WTC11 (cell line): ENCODE measurements at regions not wholly inside any gene's neighbourhood (a gene's known extent, or its start where the extent isn't known, plus 50 kb on each side); places are given as distances from the start of the nearest gene placed in this dataset.

Experiments used
- ATAC-seq: fragments of 200-7000 bp; cut with Tn5 transposase; 2 replicates; pipeline ENCODE4 v1.10.0; 2021; ENCODE audit warnings: mild to moderate bottlenecking, moderate library complexity
- CTCF ChIA-PET: fragments of 300-600 bp; sonication (Branson Sonifier 250); formaldehyde crosslinking; loops from one replicate; lab custom pipeline; 2021; ENCODE audit warnings: antibody characterized with exemption; lab: Charles Lee
- POLR2A ChIA-PET: fragments of 350-600 bp; sonication (Branson Sonifier 250); formaldehyde crosslinking; loops from one replicate; lab custom pipeline; 2021; ENCODE audit warnings: antibody characterized with exemption; lab: Charles Lee
- DNase-seq: peaks from one replicate; pipeline ENCODE4 v3.0.0; 2021; ENCODE audit warnings: low spot score
- H3K27ac Mint-ChIP-seq: 2 replicates; pipeline ENCODE4 v1.8.0; 2021; ENCODE audit warnings: mixed read lengths
- H3K27me3 Mint-ChIP-seq: 2 replicates; pipeline ENCODE4 v1.8.0; 2021; ENCODE audit warnings: low read depth, mild to moderate bottlenecking, moderate library complexity, mixed read lengths
- H3K36me3 Mint-ChIP-seq: 2 replicates; pipeline ENCODE4 v1.8.0; 2021; ENCODE audit warnings: mixed read lengths
- H3K4me1 Mint-ChIP-seq: 2 replicates; pipeline ENCODE4 v1.8.0; 2022; ENCODE audit warnings: mixed read lengths
- H3K4me3 Mint-ChIP-seq: 2 replicates; pipeline ENCODE4 v1.8.0; 2021; ENCODE audit warnings: mild to moderate bottlenecking, moderate library complexity, mixed read lengths
- H3K9me3 Mint-ChIP-seq: 2 replicates; pipeline ENCODE4 v1.8.0; 2021; ENCODE audit warnings: mixed read lengths
- ARID4B ChIP-seq: sonication (generic); formaldehyde crosslinking; IDR thresholded peaks from 2 replicates; pipeline ENCODE4 v1.8.0; 2023; ENCODE audit warnings: missing genetic modification reagents, mild to moderate bottlenecking, borderline replicate concordance
- CBFB ChIP-seq: sonication (generic); formaldehyde crosslinking; IDR thresholded peaks from 2 replicates; pipeline ENCODE4 v1.8.1; 2022; ENCODE audit warnings: mild to moderate bottlenecking, low read depth, missing genetic modification reagents
- CTCF ChIP-seq: fragments of 200-600 bp; IDR thresholded peaks from 2 replicates; pipeline ENCODE4 v1.8.0; 2022; ENCODE audit warnings: antibody characterized with exemption
- FOXK1 ChIP-seq: sonication (generic); formaldehyde crosslinking; IDR thresholded peaks from 2 replicates; pipeline ENCODE4 v1.8.0; 2022; ENCODE audit warnings: mild to moderate bottlenecking, moderate library complexity, missing genetic modification reagents
- IRF1 ChIP-seq: sonication (generic); formaldehyde crosslinking; IDR thresholded peaks from 2 replicates; pipeline ENCODE4 v1.8.0; 2023; ENCODE audit warnings: missing genetic modification reagents
- IRF2 ChIP-seq: sonication (generic); formaldehyde crosslinking; IDR thresholded peaks from 2 replicates; pipeline ENCODE4 v1.8.0; 2022; ENCODE audit warnings: low read depth, missing genetic modification reagents, borderline replicate concordance
- KAT7 ChIP-seq: sonication (generic); formaldehyde crosslinking; IDR thresholded peaks from 2 replicates; pipeline ENCODE4 v1.8.1; 2023; ENCODE audit warnings: missing genetic modification reagents, mild to moderate bottlenecking, borderline replicate concordance
- NR1H2 ChIP-seq: sonication (generic); formaldehyde crosslinking; IDR thresholded peaks from 2 replicates; pipeline ENCODE4 v1.9.0; 2021; ENCODE audit warnings: mild to moderate bottlenecking, moderate library complexity, missing genetic modification reagents
- PREB ChIP-seq: sonication (generic); formaldehyde crosslinking; IDR thresholded peaks from 2 replicates; pipeline ENCODE4 v1.8.1; 2022; ENCODE audit warnings: mild to moderate bottlenecking, missing genetic modification reagents, moderate library complexity, borderline replicate concordance
- SMAD3 ChIP-seq: sonication (generic); formaldehyde crosslinking; IDR thresholded peaks from 2 replicates; pipeline ENCODE4 v1.8.0; 2022; ENCODE audit warnings: missing genetic modification reagents, mild to moderate bottlenecking, borderline replicate concordance
- ZNF121 ChIP-seq: sonication (generic); formaldehyde crosslinking; IDR thresholded peaks from 2 replicates; pipeline ENCODE4 v1.8.0; 2023; ENCODE audit warnings: missing genetic modification reagents
- ZNF396 ChIP-seq: fragments of 250-450 bp; sonication (Bioruptor Pico); IDR thresholded peaks from 2 replicates; pipeline ENCODE4 v1.8.0; 2021; ENCODE audit warnings: mild to moderate bottlenecking, moderate library complexity, borderline replicate concordance
- ZNF416 ChIP-seq: fragments of 250-450 bp; sonication (Bioruptor Pico); IDR thresholded peaks from 2 replicates; pipeline ENCODE4 v1.9.0; 2021; ENCODE audit warnings: mild to moderate bottlenecking, inconsistent platforms
- ZNF423 ChIP-seq: fragments of 250-450 bp; sonication (Bioruptor Pico); IDR thresholded peaks from 2 replicates; pipeline ENCODE4 v2.1.2; 2022; ENCODE audit warnings: mild to moderate bottlenecking, moderate library complexity
- ZNF512 ChIP-seq: sonication (generic); formaldehyde crosslinking; IDR thresholded peaks from 2 replicates; pipeline ENCODE4 v1.8.1; 2022; ENCODE audit warnings: missing genetic modification reagents, borderline replicate concordance

- DNase-seq: no peak
- Mint-ChIP-seq H3K9me3 (peaks cover 9% of the 10 kb centered on the region), H3K4me3 (no peak overlapping the region), H3K36me3 (no peaks in the 10 kb centered on the region)
- no peak for ATAC-seq
- TF ChIP-seq KAT7 (CRISPR knock-in tag) (no peak), ZNF416 (CRISPR knock-in tag) (no peak), CBFB (CRISPR knock-in tag) (no peak), NR1H2 (CRISPR knock-in tag) (no peak), CTCF (no peak), ZNF512 (CRISPR knock-in tag) (no peak), PREB (CRISPR knock-in tag) (no peak), IRF2 (CRISPR knock-in tag) (no peak)
- TF ChIP-seq, all 79 proteins: peak for 0
- Mint-ChIP-seq H3K4me1 (peaks cover 42% of the 10 kb centered on the region), H3K27ac (no peak overlapping the region), H3K27me3 (peaks cover 34% of the 10 kb centered on the region)
- ChIA-PET POLR2A (no interaction called here), CTCF (interaction anchor here (0.5 to 1.7 kb wide), 4 partner anchors 90 to 358 kb away, joined by 3 to 9 read pairs (median 4); no protein-coding TSS in a partner anchor)
These were observed 609.8 kb downstream of the IRX1 start for GRCh38 chr5:4205398-4205797.

- Mint-ChIP-seq H3K4me1 (peaks cover 40% of the 10 kb centered on the region), H3K36me3 (no peaks in the 10 kb centered on the region), H3K27me3 (peaks cover 38% of the 10 kb centered on the region), H3K9me3 (peaks cover 9% of the 10 kb centered on the region), H3K27ac (peak overlapping the region; percentile 85), H3K4me3 (no peak overlapping the region)
- ChIA-PET POLR2A (no interaction called here), CTCF (interaction anchor here (1.0 to 1.7 kb wide), 2 partner anchors 90 to 357 kb away, joined by 4 to 9 read pairs; no protein-coding TSS in a partner anchor)
- TF ChIP-seq ZNF423 (peak; percentile 61), CTCF (no peak), FOXK1 (CRISPR knock-in tag) (no peak), ZNF121 (CRISPR knock-in tag) (no peak)
- no peak for DNase-seq
- ATAC-seq: peak; percentile 72
These were observed 610.5 kb downstream of the IRX1 start for GRCh38 chr5:4206127-4206526.

GRCh38 chr5:4207486-4207885, 611.9 kb downstream of the IRX1 start:
- ATAC-seq (no peak), DNase-seq (no peak)
- CTCF ChIA-PET: no interaction called here
- POLR2A ChIA-PET: no interaction called here
- Mint-ChIP-seq H3K27me3 (peaks cover 47% of the 10 kb centered on the region), H3K27ac (no peak overlapping the region), H3K9me3 (peaks cover 9% of the 10 kb centered on the region), H3K36me3 (no peaks in the 10 kb centered on the region), H3K4me3 (no peak overlapping the region), H3K4me1 (peaks cover 49% of the 10 kb centered on the region)
- no peak for TF ChIP-seq FOXK1 (CRISPR knock-in tag)
- no peak for TF ChIP-seq ARID4B
- no peak for TF ChIP-seq SMAD3 (CRISPR knock-in tag)
- no peak for TF ChIP-seq ZNF396 (CRISPR knock-in tag)
- no peak for TF ChIP-seq PREB (CRISPR knock-in tag)
- no peak for TF ChIP-seq ZNF512 (CRISPR knock-in tag)
- no peak for TF ChIP-seq IRF1
